Type B pancreatic cell (in vitro differentiated cells): ENCODE measurements at regions not wholly inside any gene's neighbourhood (a gene's known extent, or its start where the extent isn't known, plus 50 kb on each side); places are given as distances from the start of the nearest gene placed in this dataset.

Experiments
- DNase-seq: peaks from one replicate; pipeline ENCODE4 v3.0.0; 2021; ENCODE audit warnings: mixed read lengths; ENCODE audit not compliant: unreplicated experiment; ENCODE audit errors: extremely low spot score
- H3K27ac Mint-ChIP-seq: 2 replicates; pipeline ENCODE4 v1.8.0; 2021; ENCODE audit warnings: mild to moderate bottlenecking, mixed read lengths
- H3K27me3 Mint-ChIP-seq: 2 replicates; pipeline ENCODE4 v1.8.0; 2021; ENCODE audit warnings: mixed read lengths
- H3K36me3 Mint-ChIP-seq: 2 replicates; pipeline ENCODE4 v1.8.0; 2021; ENCODE audit warnings: mixed read lengths
- H3K4me1 Mint-ChIP-seq: one replicate; pipeline ENCODE4 v1.8.0; 2021; ENCODE audit warnings: mixed read lengths; ENCODE audit not compliant: unreplicated experiment
- H3K4me3 Mint-ChIP-seq: 2 replicates; pipeline ENCODE4 v1.8.0; 2021; ENCODE audit warnings: mild to moderate bottlenecking, mixed read lengths
- H3K9me3 Mint-ChIP-seq: 2 replicates; pipeline ENCODE4 v1.8.0; 2021; ENCODE audit warnings: mixed read lengths
- CTCF ChIP-seq: fragments of 200-600 bp; sonication (generic); conservative IDR thresholded peaks from 2 replicates; pipeline ENCODE4 v1.5.0; 2021; ENCODE audit warnings: antibody characterized with exemption, mild to moderate bottlenecking

DNA sequence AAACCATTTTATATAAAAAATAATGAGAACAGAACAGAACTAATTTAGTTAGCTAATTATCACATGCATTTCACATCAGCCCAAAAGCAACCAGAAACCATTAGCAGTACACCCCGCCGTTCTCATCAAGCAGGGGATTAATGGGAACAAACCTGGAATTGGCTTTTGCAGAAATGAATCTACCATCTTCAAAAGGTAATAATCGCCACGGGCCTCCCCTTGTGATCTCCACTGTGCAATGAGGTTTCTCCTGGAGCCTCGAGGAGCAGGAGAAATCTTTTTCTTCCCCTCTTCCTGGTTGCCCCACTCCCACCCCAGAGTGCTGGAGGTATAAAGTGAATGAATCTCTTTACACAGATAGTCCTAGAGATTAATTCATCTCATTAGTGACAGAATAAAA lies 1003.5 kb downstream of the AGBL1 start:
- Mint-ChIP-seq H3K27ac (no peak overlapping the region), H3K36me3 (no peaks in the 10 kb centered on the region), H3K27me3 (peaks cover 11% of the 10 kb centered on the region), H3K4me3 (no peak overlapping the region), H3K9me3 (no peaks in the 10 kb centered on the region), H3K4me1 (no peaks in the 10 kb centered on the region)
- no peak for DNase-seq
- TF ChIP-seq CTCF = no peak

DNA sequence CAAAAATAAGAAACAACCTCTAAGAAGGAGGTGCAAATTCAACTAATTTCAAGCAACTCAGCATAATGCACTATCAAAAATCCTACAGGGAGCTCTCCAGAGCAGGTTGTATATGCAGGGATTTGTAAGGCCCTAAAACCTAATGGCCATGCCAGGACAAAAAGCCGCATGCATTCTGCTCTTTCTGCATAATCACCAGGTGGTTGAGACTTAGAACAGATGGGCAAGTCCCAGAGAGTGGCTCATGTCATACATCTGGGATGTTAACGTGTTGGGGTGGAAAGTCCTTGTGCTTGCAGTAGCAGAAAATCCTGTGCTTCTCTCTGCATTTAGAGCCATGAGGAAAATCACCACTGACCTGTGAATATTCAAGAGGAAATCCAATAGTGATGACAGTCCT lies 1002.9 kb downstream of the AGBL1 start:
- no peaks in the 10 kb centered on the region for H3K4me1 Mint-ChIP-seq
- DNase-seq = no peak
- no peak overlapping the region for H3K27ac Mint-ChIP-seq
- no peak for TF ChIP-seq CTCF
- no peaks in the 10 kb centered on the region for H3K36me3 Mint-ChIP-seq
- no peak overlapping the region for H3K4me3 Mint-ChIP-seq
- no peaks in the 10 kb centered on the region for H3K9me3 Mint-ChIP-seq
- H3K27me3 Mint-ChIP-seq = peaks cover 11% of the 10 kb centered on the region

GRCh38 chr15:87080547-87080946 lies 1000.9 kb downstream of the AGBL1 start:
- H3K4me1 Mint-ChIP-seq = no peaks in the 10 kb centered on the region
- no peak for TF ChIP-seq CTCF
- no peak for DNase-seq
- H3K4me3 Mint-ChIP-seq = no peak overlapping the region
- no peak overlapping the region for H3K27ac Mint-ChIP-seq
- no peaks in the 10 kb centered on the region for H3K36me3 Mint-ChIP-seq
- H3K27me3 Mint-ChIP-seq = peaks cover 15% of the 10 kb centered on the region
- H3K9me3 Mint-ChIP-seq = no peaks in the 10 kb centered on the region
